NCI-H1436 treated with DMSO at 0.1 percent for 48 hours (cell line): ENCODE measurements at regions not wholly inside any gene's neighbourhood (a gene's known extent, or its start where the extent isn't known, plus 50 kb on each side); places are given as distances from the start of the nearest gene placed in this dataset.

Experiments used
- DNase-seq: peaks from one replicate; lab custom pipeline; 2025; lab: John Stamatoyannopoulos, UW

DNA sequence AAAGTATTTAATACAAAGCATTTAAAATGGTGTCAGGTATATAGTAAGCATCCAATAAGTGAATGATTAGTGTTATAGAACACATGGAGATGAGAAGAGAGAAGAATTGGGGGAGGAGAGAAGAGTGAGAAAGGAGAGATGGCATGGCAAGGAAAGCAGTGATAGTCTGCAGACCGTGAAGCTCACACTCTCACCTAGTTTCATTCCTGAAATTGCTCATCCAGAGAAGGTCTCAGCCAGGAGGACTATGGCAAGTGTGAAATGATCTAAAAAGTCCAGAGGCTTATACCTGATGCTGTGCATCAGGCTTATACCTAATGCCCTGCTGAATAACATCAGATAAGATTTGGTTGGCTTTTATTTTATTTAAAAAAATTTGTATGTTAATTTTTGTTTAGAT, 351.6 kb upstream of the KLF12 start:
- DNase-seq: no peak

DNA sequence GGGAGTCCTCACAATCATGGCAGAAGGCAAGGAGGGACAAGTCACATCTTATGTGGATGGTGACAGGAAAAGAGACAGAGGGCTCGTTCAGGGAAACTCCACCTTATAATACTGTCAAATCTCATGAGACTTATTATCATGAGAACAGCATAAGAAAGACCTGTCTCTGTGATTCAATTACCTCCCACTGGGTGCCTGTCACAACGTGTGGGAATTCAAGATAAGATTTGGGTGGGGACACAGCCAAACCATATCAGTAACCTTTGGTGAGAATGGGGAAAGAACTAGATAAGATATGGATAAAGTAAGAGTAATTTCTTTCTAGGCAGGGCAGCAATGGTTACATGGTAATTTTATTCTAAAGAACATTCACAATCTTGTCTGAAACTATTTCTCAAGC, 344.9 kb upstream of the KLF12 start:
- DNase-seq: no peak

DNA sequence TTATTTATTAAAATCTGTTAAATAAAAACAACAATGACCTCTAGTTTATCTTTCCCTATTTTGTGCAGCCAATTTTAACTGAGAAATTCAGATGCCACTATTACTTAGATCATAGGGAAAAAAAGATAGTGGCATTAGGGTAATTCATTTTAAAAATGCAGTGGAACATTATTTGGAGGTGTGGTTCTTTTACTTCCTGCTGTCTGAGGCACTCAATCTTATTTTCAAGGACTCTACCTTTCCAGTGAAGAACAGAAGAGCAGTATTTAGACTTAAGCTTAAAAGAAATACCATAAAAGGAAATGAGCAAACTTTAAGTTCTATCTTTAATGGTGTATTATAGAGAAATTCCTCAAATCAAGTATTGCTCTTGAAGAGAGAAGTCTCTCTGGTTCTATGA, 342.6 kb upstream of the KLF12 start:
- no peak for DNase-seq

DNA sequence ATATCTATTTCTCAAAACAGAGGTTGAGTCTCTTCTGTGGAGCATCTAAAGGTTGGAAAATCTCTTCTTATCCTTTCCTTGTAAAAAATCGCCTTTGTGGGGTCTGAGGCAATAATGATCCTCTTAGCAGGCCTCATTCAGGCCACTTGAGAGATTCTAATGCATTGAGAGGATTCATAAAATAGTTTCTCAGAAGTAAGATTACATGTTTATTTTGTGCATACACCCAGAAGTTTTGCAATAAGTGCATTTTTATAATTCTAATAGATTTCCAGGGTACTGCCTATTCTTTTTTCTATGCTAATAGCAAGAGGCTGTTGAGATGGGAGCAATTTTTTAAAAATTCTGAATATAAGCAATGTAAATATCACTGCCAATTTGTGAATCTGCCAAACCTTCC, 342.2 kb upstream of the KLF12 start:
- no peak for DNase-seq

DNA sequence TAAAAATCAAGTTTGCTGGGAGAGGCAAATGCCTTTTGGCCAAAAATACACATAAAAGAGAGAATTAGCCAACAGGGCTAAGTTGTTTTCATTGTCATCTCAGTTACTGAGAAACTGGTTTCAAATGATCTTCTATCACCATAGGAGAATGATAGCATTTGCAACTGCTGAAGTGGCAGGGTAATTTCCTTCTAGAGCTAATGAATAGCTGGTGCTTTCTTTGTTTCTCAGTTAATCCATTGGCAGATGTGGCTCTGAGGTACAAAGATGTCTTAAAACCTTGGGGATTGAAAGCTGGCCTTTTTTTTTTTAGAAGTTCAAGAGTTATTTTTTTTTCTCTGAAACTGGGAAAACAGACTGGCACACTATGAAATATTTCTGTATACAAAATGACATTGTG, 332.7 kb upstream of the KLF12 start:
- DNase-seq: no peak

DNA sequence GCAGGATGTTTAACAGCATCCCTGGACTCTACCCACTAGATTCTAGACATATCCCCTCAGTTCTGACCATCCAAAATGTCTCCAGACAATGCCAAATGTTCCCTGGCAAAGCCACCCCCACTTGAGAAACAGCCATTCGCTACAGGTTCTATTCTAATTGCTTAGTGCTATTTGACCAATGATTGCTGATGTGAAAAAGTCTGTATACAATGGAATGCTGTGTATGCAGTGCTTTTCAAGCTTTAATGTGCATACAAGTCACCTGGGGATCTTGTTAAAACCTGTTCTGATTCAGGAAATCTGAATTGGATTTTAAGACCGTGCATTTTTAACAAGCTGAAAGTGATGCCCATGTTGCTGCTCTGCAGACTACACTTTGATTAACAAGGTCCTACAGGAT, 331.8 kb upstream of the KLF12 start:
- no peak for DNase-seq

DNA sequence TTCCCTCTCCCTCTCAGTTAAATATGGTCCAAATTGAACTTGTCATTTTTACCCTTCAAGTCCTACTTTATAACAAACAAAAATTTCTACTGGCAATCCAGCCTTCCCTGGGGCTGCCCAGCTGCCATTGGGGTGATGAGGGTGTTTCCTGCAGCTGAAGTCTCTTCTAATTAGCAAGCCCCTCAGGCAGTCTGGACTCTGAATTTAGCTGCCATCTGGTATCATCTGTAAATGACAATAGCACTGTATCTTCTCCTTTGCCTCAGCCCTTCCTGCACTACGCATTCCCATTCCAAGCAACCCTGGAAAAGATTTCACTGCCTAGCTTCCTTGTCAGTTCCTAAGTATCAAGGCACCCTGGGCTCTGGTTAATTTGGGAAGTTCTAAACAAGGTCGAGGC, 331.1 kb upstream of the KLF12 start:
- no peak for DNase-seq

DNA sequence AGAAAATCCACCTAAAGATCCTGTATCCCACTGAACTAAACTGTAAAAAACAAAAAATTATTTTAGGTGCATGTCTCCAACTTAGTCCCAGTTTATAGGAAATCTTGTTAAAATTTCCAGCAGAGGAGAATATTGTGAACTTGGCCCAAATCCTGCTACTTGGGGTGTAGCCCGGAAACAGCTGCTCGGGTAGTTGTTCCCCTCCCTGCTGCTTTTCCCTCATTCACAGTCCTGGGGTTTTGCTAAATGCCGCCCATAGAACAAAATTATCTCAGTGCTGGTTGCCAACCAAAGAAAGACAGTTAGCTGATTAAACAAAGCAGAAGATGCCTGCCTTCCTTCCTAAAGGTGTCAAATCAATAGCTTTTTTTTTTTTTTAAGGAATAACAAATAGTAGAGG, 330.5 kb upstream of the KLF12 start:
- no peak for DNase-seq

DNA sequence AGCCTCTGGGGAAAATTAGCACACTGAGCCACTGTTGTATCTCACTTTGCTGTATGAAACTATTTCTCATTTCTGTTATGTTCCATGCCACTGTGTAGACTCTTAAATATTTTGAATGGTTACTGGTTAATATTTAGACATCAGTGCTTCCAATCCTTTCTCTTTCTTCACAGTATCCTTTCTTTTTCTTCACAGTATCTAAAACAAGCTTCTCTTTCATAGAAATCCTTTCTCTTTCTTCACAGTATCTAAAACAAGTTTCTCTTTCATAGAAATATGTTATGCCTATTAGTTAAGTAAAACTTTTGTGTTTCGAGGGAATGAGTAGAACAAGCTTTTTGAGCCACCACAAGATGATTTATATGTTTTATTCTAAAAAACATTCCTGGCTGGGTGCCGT, 326.8 kb upstream of the KLF12 start:
- DNase-seq: no peak

DNA sequence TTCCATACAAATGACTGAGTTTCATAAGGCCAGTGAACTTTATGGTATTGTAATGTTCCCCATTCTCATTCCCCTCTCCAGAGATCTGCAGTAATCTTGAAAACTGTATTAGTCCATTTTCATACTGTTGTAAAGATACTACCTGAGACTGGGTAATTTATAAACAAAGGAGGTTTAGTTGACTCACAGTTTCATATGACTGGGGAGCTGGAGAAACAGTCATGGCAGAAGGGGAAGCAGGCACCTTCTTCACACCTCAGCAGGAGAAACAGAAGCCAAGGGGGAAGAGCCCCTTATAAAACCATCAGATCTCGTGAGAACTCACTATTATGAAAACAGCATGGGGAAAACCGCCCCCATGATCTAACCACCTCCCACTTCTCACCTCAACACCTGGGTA, 318.7 kb upstream of the KLF12 start:
- no peak for DNase-seq

DNA sequence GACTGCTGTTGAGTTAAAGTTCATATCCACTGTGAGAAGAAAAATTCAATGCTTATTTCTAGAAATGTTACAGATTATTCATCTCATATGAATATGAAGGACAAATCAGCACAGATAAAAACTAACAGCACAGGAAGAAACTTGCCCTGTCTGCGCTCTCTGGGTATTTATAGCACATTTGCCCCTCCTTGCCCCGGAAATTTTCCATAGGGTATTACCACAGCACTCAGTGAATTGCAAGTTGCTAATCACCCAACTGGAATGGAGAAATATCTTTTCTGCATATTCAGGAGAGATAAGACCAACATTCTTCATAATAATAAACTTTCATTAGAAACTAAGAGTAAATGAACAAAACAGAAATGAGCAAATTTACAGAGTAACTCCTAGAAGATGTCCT, 318.0 kb upstream of the KLF12 start:
- DNase-seq: no peak

DNA sequence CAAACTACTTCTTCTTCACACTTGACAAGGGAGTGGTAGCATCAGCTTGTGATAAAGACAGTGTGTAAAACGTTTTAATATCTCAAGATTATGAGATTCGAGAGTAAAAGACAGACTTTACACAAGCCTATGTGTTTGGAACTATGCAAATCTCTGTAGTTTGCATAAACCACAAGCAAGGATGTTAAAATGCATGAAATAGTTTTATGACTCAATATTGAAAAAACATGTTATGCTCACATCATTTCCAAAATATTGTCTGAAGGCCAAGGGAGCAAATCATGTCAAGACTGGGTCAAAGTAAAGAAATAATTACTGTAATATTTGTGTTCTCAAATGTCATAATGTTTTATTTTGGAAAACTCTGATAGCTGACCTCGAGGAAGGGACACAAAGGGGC, 316.8 kb upstream of the KLF12 start:
- no peak for DNase-seq

DNA sequence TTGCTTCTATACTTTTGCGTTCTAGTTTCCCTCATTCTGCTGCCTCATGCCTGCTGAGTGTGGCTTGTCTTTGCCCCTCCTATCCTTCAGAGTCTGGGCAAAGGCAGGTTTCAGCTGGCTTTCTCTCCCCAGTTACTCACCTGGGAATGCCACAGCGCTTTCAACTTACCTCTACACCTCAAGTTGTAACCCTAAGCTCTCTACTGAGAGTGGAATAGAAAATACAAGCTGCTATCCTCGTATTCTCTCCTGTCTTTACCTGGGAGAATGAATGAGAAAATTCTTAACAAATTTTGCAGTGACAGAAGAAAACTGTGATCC, 316.3 kb upstream of the KLF12 start:
- no peak for DNase-seq

DNA sequence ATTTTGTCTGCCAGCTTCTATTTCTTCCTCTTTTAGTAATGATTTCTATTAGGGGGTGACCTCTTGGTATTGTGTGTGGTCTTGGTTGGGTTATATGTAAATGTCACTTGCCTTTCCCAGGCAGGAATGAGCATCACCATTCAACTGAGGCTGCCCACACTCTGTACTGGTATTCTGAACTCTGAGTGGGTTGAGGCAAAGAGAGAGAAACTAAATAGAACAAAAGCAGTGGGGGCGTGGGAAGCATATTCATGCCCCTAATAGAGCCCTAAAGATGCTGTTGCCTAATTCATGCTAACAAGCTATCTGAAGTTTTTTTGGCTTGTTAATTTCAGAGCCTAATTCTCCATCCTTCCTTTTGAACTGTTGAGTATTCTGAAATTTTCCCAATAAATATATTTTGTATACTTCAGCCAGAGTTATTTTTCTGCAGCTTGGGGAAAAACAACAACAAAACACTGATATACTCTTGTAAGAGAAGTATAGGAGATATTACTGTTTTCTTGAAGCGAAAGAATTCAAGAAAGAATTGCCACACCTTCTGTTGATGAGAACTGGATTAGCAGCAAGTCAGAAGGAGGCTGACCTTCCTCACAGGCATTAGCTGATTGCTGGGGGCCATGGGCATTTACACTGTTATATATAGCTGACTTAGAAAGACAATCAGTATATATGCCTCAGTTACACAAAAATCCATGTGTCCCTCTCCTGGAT, 315.8 kb upstream of the KLF12 start:
- no peak for DNase-seq

DNA sequence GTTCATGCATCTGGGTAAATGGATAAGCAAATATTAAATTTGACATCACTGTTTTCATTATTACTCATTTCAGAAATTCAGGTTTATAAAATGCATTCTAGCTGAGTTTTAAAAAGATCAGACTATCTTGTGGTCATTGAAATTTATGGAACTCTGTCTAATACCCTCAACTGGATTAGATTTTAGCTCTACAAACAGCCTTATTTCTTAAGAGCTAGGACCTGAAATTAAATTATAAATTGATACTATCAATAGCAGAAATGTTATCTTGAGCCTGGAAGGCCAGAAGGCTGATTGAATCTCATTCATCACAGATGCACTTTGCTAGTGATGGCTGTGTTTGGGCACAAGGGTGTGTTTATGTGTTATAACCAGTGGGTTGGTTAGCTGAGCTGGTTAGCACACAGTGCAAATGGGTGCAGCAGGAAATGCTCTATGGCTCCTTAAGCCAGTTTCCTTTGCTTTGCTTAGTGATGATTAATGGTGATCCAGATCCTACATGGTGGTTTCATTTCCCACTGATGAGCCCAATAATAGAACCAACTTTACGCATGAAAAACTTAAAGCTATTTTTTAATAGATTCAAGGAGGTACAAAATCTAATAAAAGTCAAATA, 310.8 kb upstream of the KLF12 start:
- no peak for DNase-seq

DNA sequence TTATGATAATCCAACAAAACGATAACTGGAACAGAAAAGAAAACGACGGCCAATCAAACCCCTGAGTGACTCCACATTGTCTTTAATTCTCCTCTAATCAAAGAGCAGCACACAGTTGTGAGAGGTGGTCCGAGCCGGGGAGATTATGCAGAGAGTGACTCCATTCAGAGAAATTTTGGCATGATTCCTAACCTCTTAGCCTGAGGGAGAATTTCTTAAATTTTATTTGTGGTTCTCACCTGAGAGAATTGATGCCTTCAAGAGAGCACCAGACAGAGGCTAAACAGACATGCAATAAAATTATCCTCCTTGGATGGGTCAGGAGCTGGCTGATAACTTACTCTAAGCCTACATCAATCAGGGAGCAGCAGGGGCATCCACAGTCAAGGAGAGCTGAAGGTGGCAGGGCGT, 310.0 kb upstream of the KLF12 start:
- DNase-seq: no peak

DNA sequence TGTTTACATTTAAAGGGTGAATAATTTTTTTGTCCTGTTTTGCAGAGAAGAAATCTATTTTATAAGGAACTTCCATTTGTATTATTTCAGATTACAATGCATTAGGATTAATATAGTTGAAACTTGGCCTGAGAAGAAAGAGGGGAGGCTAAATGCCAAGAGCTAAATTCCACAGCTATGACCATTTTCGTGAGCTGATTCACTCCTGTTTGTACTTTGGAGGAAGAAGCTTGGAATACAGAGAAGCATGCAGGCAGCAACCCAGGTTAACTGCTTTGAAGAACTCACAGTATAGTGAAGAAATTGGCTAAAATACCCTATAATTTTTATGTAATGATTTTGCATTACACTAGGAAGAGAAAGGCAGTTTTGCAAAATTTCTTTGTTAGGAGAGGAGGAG, 309.4 kb upstream of the KLF12 start:
- DNase-seq: no peak

DNA sequence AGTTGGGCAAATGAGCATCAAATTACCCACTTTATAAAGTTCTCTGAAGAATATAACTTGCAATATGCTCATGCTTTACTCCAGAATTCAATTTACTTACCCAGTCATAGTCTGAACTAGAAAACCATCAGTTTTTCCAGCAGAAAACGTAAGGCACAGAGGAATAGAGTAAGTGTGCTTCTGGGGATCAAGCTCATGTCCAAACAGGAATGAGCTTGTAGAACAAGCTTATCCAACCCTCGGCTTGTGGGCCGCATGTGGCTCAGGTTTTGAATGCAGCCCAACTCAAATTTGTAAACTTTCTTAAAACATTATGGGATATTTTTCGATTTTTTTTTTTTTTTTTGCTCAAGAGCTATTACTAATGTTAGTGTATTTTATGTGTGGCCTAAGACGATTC, 308.5 kb upstream of the KLF12 start:
- no peak for DNase-seq

DNA sequence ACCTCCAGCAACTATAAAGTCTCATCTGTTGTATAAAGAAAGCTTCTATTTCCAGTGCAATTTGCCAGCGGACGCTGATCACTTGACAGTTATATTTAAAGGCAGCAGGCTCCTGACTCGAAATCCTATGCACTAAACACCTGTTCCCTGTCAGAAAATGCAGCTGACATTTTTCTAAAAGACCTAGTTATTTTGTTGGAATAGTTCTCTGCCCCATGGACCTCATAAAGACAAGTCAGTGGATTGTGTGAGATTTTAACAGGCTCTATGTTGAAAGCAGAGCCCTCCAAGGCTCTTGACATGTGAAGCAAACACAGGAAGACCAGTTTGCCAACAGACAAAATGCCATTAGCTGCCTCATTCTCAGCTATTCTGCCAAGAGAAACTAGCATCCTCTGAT, 304.7 kb upstream of the KLF12 start:
- DNase-seq: no peak

DNA sequence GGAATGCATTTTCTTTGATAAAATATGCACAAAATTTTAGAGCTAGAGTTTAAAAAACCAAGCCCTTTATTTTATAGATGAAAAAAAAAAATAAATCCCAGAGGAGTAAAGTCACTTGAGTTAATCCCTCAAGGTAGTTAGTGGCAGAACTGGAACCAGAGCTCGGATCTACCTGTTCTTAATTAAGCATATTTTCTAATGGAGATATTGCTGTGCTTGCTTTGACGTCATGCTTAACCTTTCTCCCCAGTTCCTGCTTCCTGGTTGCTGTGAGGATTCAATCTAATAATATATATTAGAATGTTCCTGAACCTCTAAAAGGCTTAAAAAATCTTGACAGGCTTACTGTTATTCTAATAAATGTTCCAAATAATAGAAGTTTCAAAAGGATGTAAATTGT, 300.6 kb upstream of the KLF12 start:
- DNase-seq: no peak

DNA sequence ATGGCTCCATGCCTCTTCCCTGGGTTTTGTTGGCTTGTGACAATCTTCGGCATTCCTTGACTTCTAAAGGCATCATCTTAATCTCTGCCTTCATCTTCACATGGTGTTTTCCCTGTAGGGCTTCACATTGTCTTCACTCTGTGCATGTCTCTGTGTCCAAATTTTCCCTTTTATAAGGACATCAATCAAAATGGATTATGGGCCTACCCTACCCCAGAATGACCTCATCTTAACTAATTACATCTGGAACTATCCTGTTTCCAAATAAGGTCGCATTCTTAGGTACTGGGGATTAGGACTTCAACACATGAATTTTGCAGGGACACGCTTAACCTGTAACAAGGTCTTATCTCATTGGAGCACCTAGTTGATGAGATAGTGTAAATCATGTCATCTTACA, 290.3 kb upstream of the KLF12 start:
- no peak for DNase-seq

DNA sequence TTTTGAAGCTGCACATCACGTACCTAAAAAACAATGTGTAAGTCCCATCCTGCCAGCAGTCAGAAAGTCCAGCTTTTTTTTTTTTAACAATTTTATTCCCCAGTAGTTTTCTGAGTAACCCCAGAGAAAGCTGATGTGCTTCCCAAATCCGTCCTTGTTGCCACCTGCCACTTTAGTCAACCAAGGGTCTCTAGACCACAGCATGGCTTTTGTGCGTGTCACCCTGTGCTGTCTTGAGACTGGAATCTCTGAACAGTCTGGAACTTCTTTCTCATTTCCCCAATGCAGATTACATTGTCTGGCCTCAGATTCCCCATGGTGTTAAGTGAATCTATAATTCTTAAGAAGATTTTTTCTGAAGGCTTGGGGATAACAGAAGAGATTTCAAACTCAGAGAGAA, 289.2 kb upstream of the KLF12 start:
- DNase-seq: no peak

DNA sequence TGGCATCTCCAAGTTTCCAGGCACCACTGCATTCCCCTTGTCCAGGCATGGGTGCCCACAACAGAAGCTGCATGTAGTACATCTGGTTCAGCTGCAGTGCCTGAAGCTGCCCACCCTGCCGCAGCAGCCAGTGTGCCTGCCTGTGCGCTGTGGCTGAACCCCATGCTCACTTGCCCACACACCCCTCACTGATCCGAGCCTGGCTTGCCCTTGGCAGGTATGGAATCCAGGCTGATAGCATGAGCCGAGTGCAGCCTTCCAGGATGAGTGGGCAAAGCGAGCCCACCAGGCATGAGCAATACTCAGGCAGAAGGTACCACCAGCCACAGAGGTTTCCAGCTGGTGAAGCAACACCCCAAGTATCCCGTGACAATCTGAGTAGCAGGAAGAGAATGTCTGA, 280.3 kb upstream of the KLF12 start:
- no peak for DNase-seq

DNA sequence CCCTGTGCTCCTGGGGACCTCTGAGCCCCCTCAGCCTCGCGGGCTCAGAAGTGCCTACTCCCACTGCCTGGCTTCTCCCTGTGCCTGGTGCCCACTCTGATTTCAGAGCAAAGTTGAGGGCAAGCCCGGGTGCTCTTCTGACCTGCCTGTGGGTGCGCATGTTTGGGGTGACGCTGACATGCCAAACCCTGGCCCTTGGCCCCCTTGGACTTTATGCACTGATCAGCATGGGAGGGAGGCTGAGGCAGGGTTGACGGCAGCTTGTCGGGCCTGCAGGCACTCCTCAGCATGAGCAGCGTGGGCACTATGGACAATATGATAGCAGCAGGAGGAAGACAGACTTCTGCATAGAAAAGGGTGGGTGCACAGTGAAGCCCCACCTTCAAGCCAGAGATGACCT, 279.3 kb upstream of the KLF12 start:
- DNase-seq: no peak

DNA sequence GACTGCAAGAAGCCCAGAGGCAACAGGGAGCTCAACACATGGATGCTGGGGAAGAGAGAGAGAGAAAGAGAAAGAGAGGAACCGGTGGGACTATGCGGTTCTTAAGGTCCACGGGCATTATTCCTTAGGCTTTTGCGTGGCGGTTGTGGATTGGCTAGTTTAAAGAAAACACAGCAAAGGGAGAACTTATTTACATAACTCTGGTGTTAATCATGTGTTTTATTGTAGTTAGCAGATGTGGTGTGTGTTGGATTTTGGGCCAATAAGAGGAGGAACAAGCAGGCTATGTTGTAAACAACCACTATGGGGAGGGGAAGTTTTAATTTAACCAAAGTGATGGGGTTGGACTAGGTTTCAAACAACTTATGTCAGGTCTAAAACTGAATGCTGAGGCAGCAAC, 275.3 kb upstream of the KLF12 start:
- DNase-seq: no peak
